ENCODE measurements at regions not wholly inside any gene's neighbourhood (a gene's known extent, or its start where the extent isn't known, plus 50 kb on each side); places are given as distances from the start of the nearest gene placed in this dataset.

DNA sequence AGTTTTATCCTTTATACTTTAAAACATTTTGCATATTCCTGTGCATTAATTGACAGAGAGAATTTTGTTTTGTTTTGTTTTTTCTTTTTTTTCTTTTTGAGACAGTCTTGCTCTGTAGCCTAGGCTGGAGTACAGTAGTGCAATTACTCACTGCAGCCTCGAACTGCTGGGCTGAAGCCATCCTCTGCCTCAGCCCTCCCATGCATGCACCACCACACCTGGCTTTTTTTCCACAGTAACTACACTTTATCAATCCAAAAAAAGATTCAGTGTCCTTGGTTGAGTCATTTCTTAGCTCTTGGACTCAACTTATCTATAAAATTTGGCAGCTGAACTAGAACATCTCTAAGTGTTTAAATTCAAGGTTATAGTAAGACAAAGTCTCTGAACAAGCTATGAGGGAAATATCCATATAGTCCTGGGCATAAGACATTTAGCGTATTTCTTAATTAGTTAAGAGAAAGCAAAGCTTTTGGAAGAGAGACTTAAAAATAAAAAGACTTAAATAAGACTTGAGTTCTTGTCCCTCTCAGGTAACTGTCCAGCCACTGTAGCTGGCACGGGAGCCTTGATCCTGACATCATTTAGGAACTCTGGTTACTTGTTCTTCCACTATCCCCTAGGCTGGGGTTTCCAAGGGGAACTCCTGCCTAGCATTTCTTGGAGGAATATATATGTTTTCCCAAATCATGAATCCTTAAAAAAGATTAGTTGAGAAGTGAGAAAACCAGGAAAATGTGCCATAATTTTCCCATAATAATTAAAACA, 300.1 kb downstream of the HACE1 start:
- DNase-seq, result no peak
- H3K27ac Mint-ChIP-seq, result no peak overlapping the region
- H3K4me1 Mint-ChIP-seq (ENCODE audit: low read depth), result no peaks in the 10 kb centered on the region
- CTCF ChIA-PET, result no interaction called here
- intact Hi-C loops (cut with micrococcal nuclease), result no loop called here
- H3K4me3 Mint-ChIP-seq, result no peak overlapping the region
- no peaks in the 10 kb centered on the region for H3K9me3 Mint-ChIP-seq
- no peaks in the 10 kb centered on the region for H3K36me3 Mint-ChIP-seq (ENCODE audit: low read depth)
- peaks cover 5% of the 10 kb centered on the region for H3K27me3 Mint-ChIP-seq (ENCODE audit: low read depth)

DNA sequence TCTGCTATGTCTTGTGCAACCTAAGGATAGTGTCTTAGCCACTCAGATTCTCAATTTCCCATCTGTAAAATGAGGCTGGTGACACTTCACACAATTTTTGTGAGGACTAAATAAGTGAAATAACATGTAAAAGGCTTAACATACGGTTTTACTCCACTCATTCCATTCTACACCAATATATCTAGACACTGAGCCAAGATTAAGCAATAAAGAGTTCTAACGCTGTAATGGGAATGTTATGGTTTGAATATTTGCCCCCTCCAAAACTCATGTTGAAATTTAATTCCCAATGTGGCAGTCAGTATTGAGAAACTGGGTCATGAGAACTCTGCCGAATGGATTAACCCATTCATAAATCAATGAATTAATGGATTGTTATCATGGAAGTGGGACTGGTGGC, 301.0 kb downstream of the HACE1 start:
- H3K36me3 Mint-ChIP-seq (ENCODE audit: low read depth), result no peaks in the 10 kb centered on the region
- no peaks in the 10 kb centered on the region for H3K9me3 Mint-ChIP-seq
- peaks cover 5% of the 10 kb centered on the region for H3K27me3 Mint-ChIP-seq (ENCODE audit: low read depth)
- no peak overlapping the region for H3K27ac Mint-ChIP-seq
- H3K4me1 Mint-ChIP-seq (ENCODE audit: low read depth), result no peaks in the 10 kb centered on the region
- intact Hi-C loops (cut with micrococcal nuclease), result no loop called here
- DNase-seq, result no peak
- H3K4me3 Mint-ChIP-seq, result no peak overlapping the region
- CTCF ChIA-PET, result no interaction called here

DNA sequence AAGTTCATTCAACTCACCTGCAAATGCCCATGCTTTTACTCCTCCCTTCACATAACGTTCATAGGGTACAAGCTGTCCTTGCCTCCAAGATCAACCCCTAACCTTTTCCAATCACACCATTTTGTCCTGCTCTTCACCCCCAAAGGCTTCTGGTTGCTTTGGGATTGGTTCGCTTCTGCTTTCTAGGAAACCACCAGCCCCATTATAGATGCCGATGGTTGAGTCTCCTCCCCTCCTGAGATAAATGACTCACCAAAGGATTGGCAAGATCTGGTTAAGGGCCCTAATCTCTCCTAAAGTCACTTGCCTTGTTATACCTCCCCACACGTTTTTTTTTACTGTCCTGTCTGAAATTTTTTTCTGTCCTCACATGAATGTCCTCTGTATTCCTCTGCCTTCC, 311.4 kb downstream of the HACE1 start:
- intact Hi-C loops (cut with micrococcal nuclease), result no loop called here
- Mint-ChIP-seq H3K9me3 (no peaks in the 10 kb centered on the region), H3K27me3 (ENCODE audit: low read depth) (peaks cover 23% of the 10 kb centered on the region), H3K27ac (no peak overlapping the region), H3K4me1 (ENCODE audit: low read depth) (no peaks in the 10 kb centered on the region), H3K36me3 (ENCODE audit: low read depth) (no peaks in the 10 kb centered on the region), H3K4me3 (no peak overlapping the region)
- no peak for DNase-seq
- CTCF ChIA-PET, result no interaction called here

DNA sequence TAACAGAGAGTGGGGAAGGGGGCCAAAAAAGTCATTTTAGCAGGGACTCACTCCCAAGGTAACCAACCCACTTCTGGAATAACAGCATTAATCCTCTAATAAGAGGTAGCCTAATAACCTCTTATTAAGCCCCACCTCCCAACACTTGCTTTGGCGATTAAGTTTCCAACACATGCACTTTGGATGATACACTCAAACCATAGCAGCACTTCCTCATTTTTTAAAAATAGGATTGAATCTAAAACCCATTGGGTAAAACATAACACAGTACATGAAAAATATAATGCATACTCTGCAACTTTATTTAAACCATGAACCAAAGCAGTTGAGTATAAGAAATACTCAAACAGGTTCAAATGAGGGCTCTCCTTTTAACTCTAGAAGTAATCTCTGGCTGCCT, 318.3 kb downstream of the HACE1 start:
- Mint-ChIP-seq H3K4me1 (ENCODE audit: low read depth) (no peaks in the 10 kb centered on the region), H3K9me3 (no peaks in the 10 kb centered on the region), H3K27ac (no peak overlapping the region), H3K4me3 (no peak overlapping the region), H3K36me3 (ENCODE audit: low read depth) (no peaks in the 10 kb centered on the region), H3K27me3 (ENCODE audit: low read depth) (peaks cover 17% of the 10 kb centered on the region)
- intact Hi-C loops (cut with micrococcal nuclease), result no loop called here
- CTCF ChIA-PET, result no interaction called here
- no peak for DNase-seq

DNA sequence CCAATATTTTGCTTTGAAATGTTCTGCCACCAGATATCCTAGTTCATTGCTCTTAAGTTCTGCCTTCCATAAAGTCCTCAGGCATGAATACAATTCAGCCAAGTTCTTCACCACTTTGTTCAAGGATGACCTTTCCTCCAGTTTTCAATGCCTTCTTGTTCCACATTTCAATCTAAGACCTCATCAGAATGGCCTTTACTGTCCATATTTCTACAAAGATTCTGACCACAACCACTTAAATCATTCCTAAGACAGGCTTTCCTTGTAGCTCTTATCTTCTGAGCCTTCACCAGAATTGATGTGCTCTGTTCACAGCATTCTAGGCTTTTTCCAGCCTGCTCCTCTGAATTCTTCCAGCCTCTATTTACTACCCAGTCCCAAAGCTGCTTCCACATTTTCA, 319.0 kb downstream of the HACE1 start:
- H3K27me3 Mint-ChIP-seq (ENCODE audit: low read depth), result peaks cover 19% of the 10 kb centered on the region
- CTCF ChIA-PET, result no interaction called here
- H3K27ac Mint-ChIP-seq, result no peak overlapping the region
- H3K9me3 Mint-ChIP-seq, result no peaks in the 10 kb centered on the region
- no peaks in the 10 kb centered on the region for H3K36me3 Mint-ChIP-seq (ENCODE audit: low read depth)
- H3K4me3 Mint-ChIP-seq, result no peak overlapping the region
- intact Hi-C loops (cut with micrococcal nuclease), result no loop called here
- DNase-seq, result no peak
- no peaks in the 10 kb centered on the region for H3K4me1 Mint-ChIP-seq (ENCODE audit: low read depth)

DNA sequence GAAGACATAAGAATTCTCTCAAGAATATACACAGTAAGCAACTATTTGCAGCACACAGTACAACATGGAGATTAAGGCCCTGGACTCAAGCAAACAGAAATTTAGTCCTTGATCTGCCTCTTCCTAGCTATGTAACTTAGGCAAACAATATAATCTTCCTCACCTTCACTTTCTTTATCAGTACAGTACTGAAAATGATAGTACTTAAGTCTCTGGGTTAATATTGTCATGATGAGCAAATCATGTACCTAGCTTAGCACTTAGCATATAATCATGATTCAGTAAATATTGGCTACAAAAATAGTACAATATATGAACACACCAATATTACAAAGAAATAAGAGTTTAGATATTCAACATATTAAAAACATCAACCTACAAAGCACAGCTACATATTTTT, 320.5 kb downstream of the HACE1 start:
- Mint-ChIP-seq H3K4me1 (ENCODE audit: low read depth) (no peaks in the 10 kb centered on the region), H3K27me3 (ENCODE audit: low read depth) (peaks cover 14% of the 10 kb centered on the region), H3K27ac (no peak overlapping the region), H3K4me3 (no peak overlapping the region), H3K9me3 (no peaks in the 10 kb centered on the region), H3K36me3 (ENCODE audit: low read depth) (no peaks in the 10 kb centered on the region)
- CTCF ChIA-PET, result interaction anchor here (0.7 kb wide), 1 partner anchor 11 kb away, joined by 3 read pairs; no protein-coding TSS in a partner anchor
- intact Hi-C loops (cut with micrococcal nuclease), result no loop called here
- no peak for DNase-seq

DNA sequence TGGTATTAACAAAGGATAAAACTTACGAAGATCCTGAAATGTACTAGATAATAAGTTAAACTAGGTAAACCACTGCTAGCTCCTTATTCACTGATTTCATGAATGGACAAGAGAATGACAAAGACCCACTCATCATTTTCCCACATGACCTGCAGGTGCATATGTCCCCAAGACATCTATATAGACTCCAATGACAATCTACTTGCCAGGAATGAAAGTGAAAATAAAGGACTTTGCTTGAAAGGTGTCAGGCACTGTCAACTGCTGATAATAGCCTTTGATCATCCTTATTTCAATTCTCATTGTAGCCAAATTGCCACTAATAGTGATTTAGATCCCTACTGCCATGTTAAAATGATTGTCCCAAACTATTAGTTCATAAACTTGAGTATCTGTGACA, 321.8 kb downstream of the HACE1 start:
- H3K9me3 Mint-ChIP-seq, result no peaks in the 10 kb centered on the region
- H3K27ac Mint-ChIP-seq, result no peak overlapping the region
- CTCF ChIA-PET, result interaction anchor here (0.6 to 0.8 kb wide), 2 partner anchors 10 to 12 kb away, joined by 3 to 6 read pairs; no protein-coding TSS in a partner anchor
- H3K4me1 Mint-ChIP-seq (ENCODE audit: low read depth), result no peaks in the 10 kb centered on the region
- DNase-seq, result no peak
- no peak overlapping the region for H3K4me3 Mint-ChIP-seq
- peaks cover 21% of the 10 kb centered on the region for H3K27me3 Mint-ChIP-seq (ENCODE audit: low read depth)
- intact Hi-C loops (cut with micrococcal nuclease), result no loop called here
- H3K36me3 Mint-ChIP-seq (ENCODE audit: low read depth), result no peaks in the 10 kb centered on the region

DNA sequence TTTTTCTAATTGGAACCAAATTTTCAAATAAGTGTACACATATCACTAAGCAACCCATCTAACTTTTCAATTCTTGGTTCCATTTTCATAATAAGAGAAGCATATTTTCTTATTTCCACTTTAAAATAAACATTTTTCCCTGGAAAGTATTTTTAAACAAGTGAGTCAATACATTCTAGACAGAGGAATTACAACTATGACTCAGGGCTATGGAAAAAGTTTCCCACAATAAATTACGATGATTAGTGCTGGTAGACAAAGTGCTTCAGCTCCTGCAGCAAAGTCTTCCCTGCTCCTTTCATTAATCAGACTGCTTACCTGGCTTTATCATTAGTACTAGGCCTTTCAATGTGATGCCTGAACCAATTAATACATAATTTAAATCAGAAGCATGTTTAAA, 322.5 kb downstream of the HACE1 start:
- Mint-ChIP-seq H3K4me1 (ENCODE audit: low read depth) (no peaks in the 10 kb centered on the region), H3K36me3 (ENCODE audit: low read depth) (no peaks in the 10 kb centered on the region), H3K4me3 (no peak overlapping the region), H3K27me3 (ENCODE audit: low read depth) (peaks cover 21% of the 10 kb centered on the region), H3K27ac (no peak overlapping the region), H3K9me3 (no peaks in the 10 kb centered on the region)
- CTCF ChIA-PET, result interaction anchor here (0.8 kb wide), 1 partner anchor 11 kb away, joined by 6 read pairs; no protein-coding TSS in a partner anchor
- no peak for DNase-seq
- intact Hi-C loops (cut with micrococcal nuclease), result no loop called here

DNA sequence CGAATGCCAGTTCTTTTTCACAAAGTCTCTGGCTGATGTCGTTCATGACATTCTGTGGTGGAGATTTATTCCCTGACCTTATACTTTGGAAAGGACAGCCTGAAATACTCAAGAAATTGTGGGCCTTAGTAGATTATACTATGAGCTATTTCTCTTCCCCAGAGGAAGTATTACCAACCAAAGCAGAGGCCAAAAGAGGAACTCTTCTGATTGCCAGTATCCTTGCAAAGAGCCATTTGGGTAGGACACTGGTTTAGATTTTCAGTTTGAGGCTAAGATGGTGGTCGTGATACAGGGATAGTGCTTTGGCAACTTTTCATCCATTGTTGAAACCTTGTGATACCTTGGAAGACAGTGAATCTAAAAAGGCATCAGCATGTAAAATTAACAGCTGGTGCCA, 327.3 kb downstream of the HACE1 start:
- H3K9me3 Mint-ChIP-seq, result no peaks in the 10 kb centered on the region
- no peaks in the 10 kb centered on the region for H3K4me1 Mint-ChIP-seq (ENCODE audit: low read depth)
- H3K27me3 Mint-ChIP-seq (ENCODE audit: low read depth), result peaks cover 16% of the 10 kb centered on the region
- H3K36me3 Mint-ChIP-seq (ENCODE audit: low read depth), result no peaks in the 10 kb centered on the region
- H3K27ac Mint-ChIP-seq, result no peak overlapping the region
- H3K4me3 Mint-ChIP-seq, result no peak overlapping the region
- CTCF ChIA-PET, result no interaction called here
- no peak for DNase-seq
- intact Hi-C loops (cut with micrococcal nuclease), result no loop called here

DNA sequence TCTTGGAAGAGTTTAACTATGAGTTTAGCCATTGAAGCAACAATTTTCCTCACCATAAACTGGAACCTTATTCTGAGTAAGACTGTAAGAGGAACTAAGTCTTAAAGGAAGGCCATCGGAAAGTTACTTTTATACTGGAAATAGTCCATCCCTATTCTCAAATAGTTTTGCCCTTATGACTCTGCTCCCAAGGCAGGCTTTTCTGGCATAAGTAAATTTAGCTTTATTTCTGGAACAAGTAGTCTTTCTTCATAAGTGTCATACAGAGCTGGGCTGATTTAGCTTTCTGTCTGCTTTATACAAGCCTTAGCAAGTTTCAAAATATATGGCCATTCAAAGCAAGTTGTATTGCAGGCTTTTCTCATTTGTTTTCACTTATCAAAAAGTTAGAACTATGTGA, 328.1 kb downstream of the HACE1 start:
- intact Hi-C loops (cut with micrococcal nuclease), result no loop called here
- Mint-ChIP-seq H3K27me3 (ENCODE audit: low read depth) (peaks cover 16% of the 10 kb centered on the region), H3K4me1 (ENCODE audit: low read depth) (no peaks in the 10 kb centered on the region), H3K36me3 (ENCODE audit: low read depth) (no peaks in the 10 kb centered on the region), H3K27ac (no peak overlapping the region), H3K4me3 (no peak overlapping the region), H3K9me3 (no peaks in the 10 kb centered on the region)
- CTCF ChIA-PET, result no interaction called here
- no peak for DNase-seq

DNA sequence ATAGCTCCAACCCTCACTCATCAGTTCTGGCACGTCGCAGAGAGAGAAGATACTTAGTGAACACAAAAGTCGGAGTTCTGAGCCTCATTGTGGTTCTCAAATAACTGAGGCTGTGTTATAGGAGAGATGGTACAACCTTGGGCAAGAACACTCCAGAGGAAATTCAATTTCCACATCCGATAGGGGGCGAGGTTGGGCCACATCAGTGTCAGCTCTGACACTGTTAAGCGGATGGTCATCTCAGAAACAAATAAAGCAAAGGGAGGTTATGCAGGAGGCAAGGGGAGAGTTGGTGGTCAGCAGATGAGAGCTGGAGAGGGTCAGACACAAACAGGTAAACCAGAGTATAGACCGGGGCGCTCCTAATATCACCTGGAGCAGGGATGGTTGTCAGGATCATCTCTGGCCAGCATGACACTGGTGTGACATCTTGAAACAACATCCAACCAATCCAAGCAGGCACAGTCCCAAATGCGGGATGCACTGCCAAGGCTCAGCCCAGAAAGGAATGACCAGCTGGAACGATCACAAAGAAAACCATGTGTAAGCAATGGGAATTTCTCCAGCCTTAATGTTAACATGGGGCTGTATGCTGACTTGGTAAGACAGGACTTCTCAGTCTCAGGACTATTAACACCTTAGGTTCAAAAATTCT, 331.8 kb downstream of the HACE1 start:
- Mint-ChIP-seq H3K27me3 (ENCODE audit: low read depth) (peaks cover 15% of the 10 kb centered on the region), H3K36me3 (ENCODE audit: low read depth) (no peaks in the 10 kb centered on the region), H3K27ac (no peak overlapping the region), H3K9me3 (no peaks in the 10 kb centered on the region), H3K4me1 (ENCODE audit: low read depth) (peaks cover 2% of the 10 kb centered on the region), H3K4me3 (no peak overlapping the region)
- intact Hi-C loops (cut with micrococcal nuclease), result loop anchor here (5.0 to 10.0 kb wide), 3 partner anchors 203 to 1403 kb away; no protein-coding TSS in a partner anchor
- CTCF ChIA-PET, result interaction anchor here (0.6 to 1.2 kb wide), 3 partner anchors 10 to 16 kb away, joined by 3 to 5 read pairs (median 3); no protein-coding TSS in a partner anchor
- peak; percentile 16 for DNase-seq

DNA sequence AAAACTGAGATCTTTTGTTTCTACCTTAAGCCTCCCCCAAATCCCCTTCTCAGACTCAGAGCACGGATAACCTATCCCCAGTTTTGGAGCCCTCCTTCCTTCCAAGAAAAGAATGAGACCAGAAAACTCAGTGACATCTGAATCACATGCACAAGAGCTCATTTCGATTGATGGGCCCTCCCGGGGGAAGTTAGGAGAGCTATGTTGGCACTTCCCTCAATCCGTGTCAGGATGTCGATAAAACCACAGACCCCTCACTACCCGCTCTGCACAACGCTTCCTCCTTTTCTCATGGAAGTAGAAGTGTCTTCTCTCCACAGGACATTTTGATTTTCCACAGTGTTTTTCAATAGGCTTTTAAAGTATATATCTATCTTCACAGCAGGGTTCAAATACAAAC, 332.4 kb downstream of the HACE1 start:
- no peaks in the 10 kb centered on the region for H3K9me3 Mint-ChIP-seq
- DNase-seq, result no peak
- CTCF ChIA-PET, result interaction anchor here (0.8 kb wide), 1 partner anchor 17 kb away, joined by 5 read pairs; no protein-coding TSS in a partner anchor
- H3K27me3 Mint-ChIP-seq (ENCODE audit: low read depth), result peaks cover 15% of the 10 kb centered on the region
- H3K4me3 Mint-ChIP-seq, result no peak overlapping the region
- intact Hi-C loops (cut with micrococcal nuclease), result loop anchor here (5.0 to 10.0 kb wide), 3 partner anchors 203 to 1403 kb away; no protein-coding TSS in a partner anchor
- no peaks in the 10 kb centered on the region for H3K36me3 Mint-ChIP-seq (ENCODE audit: low read depth)
- H3K4me1 Mint-ChIP-seq (ENCODE audit: low read depth), result peaks cover 2% of the 10 kb centered on the region
- no peak overlapping the region for H3K27ac Mint-ChIP-seq

DNA sequence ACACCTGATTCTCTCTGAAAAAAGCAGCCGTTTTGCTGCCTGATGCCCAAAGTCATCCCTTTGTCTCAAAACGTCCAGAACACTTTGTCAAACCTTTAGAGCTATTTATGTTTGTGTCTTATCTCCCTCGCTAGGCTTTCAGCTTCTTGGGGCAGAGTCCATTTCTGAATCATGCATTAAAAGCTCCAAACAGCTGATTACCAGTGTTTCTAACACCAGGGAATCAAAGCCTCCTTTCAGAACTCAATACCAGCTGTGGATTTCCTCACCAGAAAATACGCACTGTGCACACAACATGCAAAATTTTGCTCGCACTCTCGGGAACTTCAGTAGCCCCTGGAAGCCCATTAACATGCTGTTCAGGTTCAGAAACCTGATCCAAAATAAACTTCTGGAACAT, 333.3 kb downstream of the HACE1 start:
- no peak overlapping the region for H3K4me3 Mint-ChIP-seq
- CTCF ChIA-PET, result interaction anchor here (0.6 to 1.8 kb wide), 4 partner anchors 8 to 654 kb away, joined by 3 to 7 read pairs (median 4); no protein-coding TSS in a partner anchor
- no peaks in the 10 kb centered on the region for H3K9me3 Mint-ChIP-seq
- no peaks in the 10 kb centered on the region for H3K36me3 Mint-ChIP-seq (ENCODE audit: low read depth)
- peaks cover 2% of the 10 kb centered on the region for H3K4me1 Mint-ChIP-seq (ENCODE audit: low read depth)
- H3K27ac Mint-ChIP-seq, result no peak overlapping the region
- peaks cover 15% of the 10 kb centered on the region for H3K27me3 Mint-ChIP-seq (ENCODE audit: low read depth)
- DNase-seq, result no peak
- intact Hi-C loops (cut with micrococcal nuclease), result loop anchor here (5.0 to 10.0 kb wide), 3 partner anchors 202 to 1402 kb away; no protein-coding TSS in a partner anchor
